Stimulated activated CD4-positive, alpha-beta T cell treated with anti-CD3 and anti-CD28 coated beads, Interleukin-1b, Interleukin-23, amount 100 ng/mL, for 4 hours (primary cell): ENCODE measurements at regions not wholly inside any gene's neighbourhood (a gene's known extent, or its start where the extent isn't known, plus 50 kb on each side); places are given as distances from the start of the nearest gene placed in this dataset.

Experiments
- DNase-seq, 2 donors: peaks; one replicate each; pipeline ENCODE4 v3.0.0-alpha.2; 2020; ENCODE audit warnings: low read depth in 2 of 2

DNA sequence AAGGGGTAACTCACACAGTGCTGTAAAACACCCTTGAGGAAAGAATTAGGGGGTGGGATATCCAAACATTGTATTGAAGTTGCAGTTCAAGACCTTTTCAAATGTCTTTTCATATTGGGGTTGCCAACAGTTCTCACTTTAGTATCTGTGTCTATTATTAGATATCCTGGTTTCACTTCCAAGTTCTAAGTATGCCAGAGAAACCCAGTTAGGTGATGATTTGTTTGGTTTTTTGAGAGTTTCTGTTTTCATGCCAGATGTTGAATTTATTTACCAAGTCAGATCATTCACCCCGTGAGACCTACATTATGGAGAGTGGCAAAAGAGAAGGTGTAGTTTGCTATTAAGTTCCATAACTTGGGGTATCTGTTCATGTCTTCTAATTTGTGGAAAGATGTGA is 64.5 kb downstream of the C9orf152 start:
- no peak for DNase-seq

- DNase-seq = no peak
Observed at GRCh38 chr9:110143950-110144545, 63.9 kb downstream of the C9orf152 start.

DNA sequence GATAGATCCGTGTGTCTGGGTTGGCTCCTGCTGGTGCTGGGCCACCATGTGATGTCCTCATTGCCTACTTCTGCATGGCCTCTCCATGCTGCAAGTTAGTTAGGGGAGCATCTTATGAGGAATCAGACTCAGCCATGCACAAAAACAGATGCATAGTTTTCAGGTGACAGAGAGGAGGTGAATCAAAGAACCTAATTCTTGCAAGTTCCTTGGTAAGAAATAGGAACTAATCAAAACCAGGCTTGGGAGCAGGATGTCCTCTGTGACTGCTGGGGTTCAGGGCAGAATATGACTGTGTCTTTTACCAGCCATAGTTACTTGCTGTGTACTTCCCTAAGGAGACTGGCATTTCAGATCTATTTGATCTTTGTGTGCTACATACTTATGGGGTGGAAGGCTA is 61.6 kb downstream of the C9orf152 start:
- no peak for DNase-seq

DNA sequence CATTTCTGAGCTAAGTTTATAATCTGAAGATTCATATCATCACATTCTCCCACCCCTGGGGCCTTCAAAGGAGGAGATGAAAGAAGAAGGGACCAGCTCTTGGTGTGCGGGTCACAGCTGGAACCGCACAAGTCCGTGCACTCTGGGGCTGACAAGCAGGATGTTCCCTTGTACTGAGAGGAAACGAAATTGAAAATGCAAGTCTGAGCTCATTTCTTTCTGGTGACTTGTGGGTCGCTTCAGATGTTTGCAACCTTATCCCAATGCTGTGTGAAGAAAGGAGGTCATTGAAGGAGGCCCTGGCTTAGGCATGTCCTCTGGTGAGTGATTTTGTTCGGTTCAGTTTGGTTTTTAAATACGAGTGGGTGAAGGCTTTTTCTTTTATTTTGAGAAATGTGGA is 59.6 kb downstream of the C9orf152 start:
- peak in 1 of 2 donors; percentile 14 for DNase-seq

DNA sequence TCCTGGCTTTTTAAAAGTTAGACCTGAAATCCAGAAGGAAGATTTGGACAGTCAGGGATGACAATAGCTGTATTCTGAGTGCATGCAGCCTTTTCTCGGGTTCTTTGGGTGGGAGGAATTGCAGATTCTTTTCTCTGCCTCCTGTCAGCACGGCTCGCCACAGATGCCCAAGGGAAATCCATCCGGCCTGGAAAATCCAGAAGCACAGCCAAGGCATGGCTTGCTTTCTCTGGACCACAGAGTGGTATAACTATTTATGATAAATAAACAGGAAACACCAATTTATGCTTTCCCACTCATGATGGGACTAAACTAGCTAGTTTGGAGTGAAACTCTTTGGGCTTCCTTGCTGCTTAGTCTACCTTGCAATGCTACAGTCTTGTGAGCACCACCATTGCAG is 59.1 kb downstream of the C9orf152 start:
- DNase-seq = no peak
